NCI-H524 (cell line): ENCODE measurements at regions not wholly inside any gene's neighbourhood (a gene's known extent, or its start where the extent isn't known, plus 50 kb on each side); places are given as distances from the start of the nearest gene placed in this dataset.
"Not testable (repeated sequence)": the region's sequence is repeated elsewhere in the genome, so short reads cannot be mapped to it uniquely, and the experiment has no call there.

Source experiments
- DNase-seq, 2 experiments: peaks; one replicate each; lab custom pipeline; 2025; lab: John Stamatoyannopoulos, UW

- no peak for DNase-seq
Observed at GRCh38 chr13:28573595-28574373, 78.9 kb upstream of the FLT1 start.

GRCh38 chr13:28572871-28573270 is 77.9 kb upstream of the FLT1 start:
- no peak for DNase-seq

GRCh38 chr13:28570356-28570755 is 75.4 kb upstream of the FLT1 start:
- not testable (repeated sequence) for DNase-seq

DNA sequence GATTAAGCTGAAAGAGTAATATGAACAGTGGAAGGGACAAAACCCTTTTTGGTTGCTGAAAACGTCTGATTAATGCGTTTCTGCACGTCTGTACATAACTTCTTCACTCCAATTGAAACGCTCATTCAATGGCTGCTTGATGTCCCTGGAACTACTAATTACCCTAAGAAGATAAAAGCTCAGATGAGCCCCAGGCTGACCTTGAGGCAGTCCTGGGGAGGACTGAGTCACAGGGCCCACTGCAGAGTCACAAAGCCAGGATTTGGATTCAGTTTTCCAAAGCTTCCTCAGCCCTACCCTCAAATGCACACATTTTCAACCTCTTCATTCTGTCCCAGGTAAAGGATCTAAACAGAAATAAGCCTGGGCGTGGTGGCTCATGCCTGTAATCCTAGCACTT is 75.0 kb upstream of the FLT1 start:
- DNase-seq, result no peak

- DNase-seq, result peak; percentile 17 to 56
Observed at GRCh38 chr13:28568286-28568685, 73.4 kb upstream of the FLT1 start.

GRCh38 chr13:28566891-28567290 is 72.0 kb upstream of the FLT1 start:
- no peak for DNase-seq

GRCh38 chr13:28566283-28566682 is 71.4 kb upstream of the FLT1 start:
- DNase-seq, result no peak

DNA sequence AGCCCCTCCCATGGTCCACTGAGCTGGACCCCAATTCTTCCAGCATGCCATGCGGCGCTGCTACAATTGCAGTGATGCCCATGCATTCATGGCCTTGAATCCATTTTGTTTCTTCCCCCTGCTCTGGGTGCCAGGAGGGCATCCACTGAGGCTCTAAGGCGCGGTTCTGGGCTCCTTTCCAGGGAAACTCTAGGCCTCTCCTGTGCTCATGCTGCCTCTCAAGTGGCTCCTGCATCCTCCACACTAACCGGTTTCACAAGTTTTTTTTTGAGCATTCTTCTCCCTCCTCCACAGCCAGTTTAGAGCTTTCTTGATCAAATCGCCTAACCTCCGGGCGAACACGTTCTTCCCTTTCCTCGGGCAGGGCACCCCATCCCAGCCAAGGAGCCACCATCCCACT is 69.1 kb upstream of the FLT1 start:
- no peak for DNase-seq

- DNase-seq, result no peak
Observed at GRCh38 chr13:28563609-28564008, 68.7 kb upstream of the FLT1 start.

GRCh38 chr13:28560612-28561011 is 65.7 kb upstream of the FLT1 start:
- no peak for DNase-seq

DNA sequence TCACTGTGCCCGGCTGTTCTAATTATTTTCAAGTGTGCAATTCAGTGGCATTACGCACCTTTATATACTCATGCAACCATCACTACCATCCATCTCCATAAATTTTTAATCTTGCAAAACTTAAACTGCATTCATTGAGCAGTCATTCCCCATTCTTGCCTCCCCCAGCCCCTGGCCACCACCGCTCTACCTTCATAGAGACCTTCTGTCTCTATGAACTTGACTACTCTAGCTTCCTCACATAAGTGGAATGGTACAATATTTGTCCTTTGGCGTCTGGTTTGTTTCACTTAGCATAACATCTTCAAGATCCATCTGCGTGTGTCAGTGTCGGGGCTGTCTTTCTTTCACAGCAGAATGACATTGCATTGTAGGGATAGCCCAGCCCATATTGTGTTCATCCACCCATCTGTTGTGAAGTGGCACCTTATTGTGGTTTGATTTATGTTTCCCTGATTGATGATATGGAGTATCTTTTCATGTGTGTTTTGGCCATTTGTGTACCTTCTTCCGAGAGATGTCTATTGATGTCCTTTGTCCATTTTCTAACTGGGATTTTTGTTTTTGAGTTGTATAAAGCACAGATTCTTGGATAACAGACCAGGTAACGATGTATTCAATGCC is 64.8 kb upstream of the FLT1 start:
- DNase-seq, result peak; percentile 20 to 63

DNA sequence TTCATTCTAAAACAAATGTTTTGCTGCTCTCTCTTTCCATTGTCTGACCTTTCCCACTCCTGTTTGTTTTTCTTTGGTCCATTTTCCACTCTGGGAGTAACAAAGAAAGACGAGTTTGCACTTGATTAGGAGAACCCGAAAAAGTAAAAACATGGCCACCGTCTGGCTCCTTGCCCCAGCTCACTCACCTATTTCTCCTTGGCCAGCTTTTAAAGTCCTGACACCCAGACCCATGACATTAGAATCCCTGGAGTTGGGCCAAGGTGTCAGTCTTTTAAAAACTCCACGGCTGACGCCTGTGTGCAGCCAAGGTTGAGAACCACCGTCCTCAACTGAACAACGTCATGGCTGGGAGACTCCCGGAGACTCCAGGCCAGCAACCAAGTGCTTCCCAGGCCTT is 63.6 kb upstream of the FLT1 start:
- no peak for DNase-seq

GRCh38 chr13:28557725-28558520 is 63.0 kb upstream of the FLT1 start:
- no peak for DNase-seq

- DNase-seq, result no peak
Observed at GRCh38 chr13:28555096-28555495, 60.2 kb upstream of the FLT1 start.

DNA sequence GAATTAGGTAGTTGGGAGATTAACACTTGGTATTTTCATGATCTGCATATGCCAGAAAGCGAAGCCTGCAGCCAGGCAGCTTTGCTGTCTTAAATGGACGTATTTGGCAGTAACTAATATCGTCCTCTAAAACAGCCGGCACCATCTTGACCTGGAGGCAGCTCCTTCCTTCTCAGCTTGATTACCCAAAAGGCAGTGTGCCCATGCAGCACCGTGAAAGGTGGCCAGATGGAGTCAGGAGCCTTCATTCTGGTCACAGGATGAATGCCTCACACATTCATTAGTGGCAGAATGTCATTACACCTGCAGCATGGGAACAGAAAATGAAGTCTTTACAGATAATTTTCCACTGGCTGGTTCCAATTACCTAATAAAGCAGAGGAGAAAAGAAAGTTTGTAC is 59.0 kb upstream of the FLT1 start:
- no peak for DNase-seq

- no peak for DNase-seq
Observed at GRCh38 chr13:28552288-28552687, 57.4 kb upstream of the FLT1 start.

GRCh38 chr13:28551498-28551895 is 56.6 kb upstream of the FLT1 start:
- DNase-seq, result no peak

GRCh38 chr13:28550721-28551497 is 56.0 kb upstream of the FLT1 start:
- DNase-seq, result no peak

DNA sequence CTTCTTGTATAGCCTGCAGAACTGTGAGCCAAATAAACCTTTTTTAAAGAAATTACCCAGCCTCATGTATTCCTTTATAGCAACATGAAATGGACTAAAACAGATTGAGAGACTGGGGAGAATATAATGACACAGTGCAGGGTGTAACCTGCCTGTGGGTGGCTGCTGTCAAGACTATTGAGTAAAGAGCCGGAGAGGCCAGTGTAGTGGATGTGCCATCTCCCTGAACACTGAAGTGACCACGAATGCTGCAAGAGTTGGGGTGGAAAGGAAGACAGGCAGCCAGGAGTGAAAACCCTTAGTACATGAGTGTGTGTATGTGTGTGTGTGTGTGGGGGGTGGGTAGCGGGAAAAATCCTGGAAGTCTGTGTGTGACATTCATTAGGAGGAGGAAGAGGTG is 55.2 kb upstream of the FLT1 start:
- DNase-seq, result no peak

- no peak for DNase-seq
Observed at GRCh38 chr13:28548872-28549271, 53.9 kb upstream of the FLT1 start.

GRCh38 chr13:28548468-28548867 is 53.5 kb upstream of the FLT1 start:
- no peak for DNase-seq
